Mucosa of descending colon (tissue), 3 donors: ENCODE measurements at regions not wholly inside any gene's neighbourhood (a gene's known extent, or its start where the extent isn't known, plus 50 kb on each side); places are given as distances from the start of the nearest gene placed in this dataset.
"Not testable (repeated sequence)": the region's sequence is repeated elsewhere in the genome, so short reads cannot be mapped to it uniquely, and the experiment has no call there.

Experiments
- ATAC-seq: fragments of 200-7000 bp; cut with Tn5 transposase; one replicate; pipeline ENCODE4 v1.9.1; 2020; ENCODE audit warnings: mild to moderate bottlenecking, moderate library complexity
- DNase-seq, 3 donors: peaks; one replicate each; pipeline ENCODE4 v3.0.0-alpha.2; 2020
- H3K36me3 ChIP-seq: fragments of 200-600 bp; one replicate; pipeline ENCODE4 v1.8.0; 2021; ENCODE audit warnings: low read depth, mild to moderate bottlenecking
- H3K4me1 ChIP-seq: fragments of 200-600 bp; one replicate; pipeline ENCODE4 v1.8.0; 2021; ENCODE audit warnings: low read depth, mild to moderate bottlenecking
- H3K4me3 ChIP-seq: fragments of 200-600 bp; one replicate; pipeline ENCODE4 v1.8.0; 2021; ENCODE audit warnings: mild to moderate bottlenecking
- H3K9me3 ChIP-seq: fragments of 200-600 bp; one replicate; pipeline ENCODE4 v1.8.0; 2021; ENCODE audit warnings: mild to moderate bottlenecking
- intact Hi-C, 2 donors: fragments of 100-400 bp; cut with DNase I in 1 of 2; cut with micrococcal nuclease in 1 of 2; formaldehyde crosslinking; loops; one replicate each; pipeline versions ENCODE4 v1.11.0 to v1.11.1; 2022; cut with DNase I, micrococcal nuclease
- TF ChIP-seq, protein P1 (sequence below): fragments of 200-600 bp; IDR thresholded peaks from one replicate; pipeline ENCODE4 v1.8.0; 2022; ENCODE audit warnings: antibody characterized with exemption, mild to moderate bottlenecking
- donor health status: DM: no; HTN: no; CAD: no; lungs with moderate emphysema.
- donor health status: DM: no; HTN: no; CAD: no.
- donor health status: DM: no; HTN: yes; CAD: no.

DNA sequence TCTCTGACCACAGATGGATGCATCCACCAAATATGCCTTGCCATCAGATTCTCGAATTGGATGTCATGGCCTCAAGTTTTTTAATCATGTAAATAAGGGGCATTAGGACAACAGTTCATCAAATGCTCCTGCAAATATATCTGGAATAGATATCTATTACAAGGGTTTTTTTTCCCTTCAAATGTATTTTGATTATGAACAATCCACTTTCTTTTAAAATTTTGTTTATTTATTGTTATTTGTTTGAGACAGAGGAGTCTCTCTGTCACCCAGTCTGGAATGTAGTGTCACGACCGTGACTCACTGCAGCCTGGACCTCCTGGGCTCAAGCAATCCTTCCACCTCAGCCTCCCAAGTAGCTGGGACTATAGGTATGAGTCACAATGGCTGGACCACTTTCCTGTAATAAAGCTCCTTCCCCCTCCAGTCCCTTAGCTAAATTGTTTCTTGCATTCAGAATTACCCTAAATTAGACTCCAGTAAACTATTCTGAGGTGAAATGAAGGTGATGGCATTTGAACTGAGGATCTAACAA, 1412.1 kb downstream of the EFNA5 start:
- ATAC-seq (no peak), DNase-seq (no peak)
- intact Hi-C loops = no loop called here
- Histone ChIP-seq H3K4me3 (no peak overlapping the region), H3K9me3 (no peaks in the 10 kb centered on the region), H3K4me1 (no peaks in the 10 kb centered on the region), H3K36me3 (no peaks in the 10 kb centered on the region)
- TF ChIP-seq, protein P1, sequence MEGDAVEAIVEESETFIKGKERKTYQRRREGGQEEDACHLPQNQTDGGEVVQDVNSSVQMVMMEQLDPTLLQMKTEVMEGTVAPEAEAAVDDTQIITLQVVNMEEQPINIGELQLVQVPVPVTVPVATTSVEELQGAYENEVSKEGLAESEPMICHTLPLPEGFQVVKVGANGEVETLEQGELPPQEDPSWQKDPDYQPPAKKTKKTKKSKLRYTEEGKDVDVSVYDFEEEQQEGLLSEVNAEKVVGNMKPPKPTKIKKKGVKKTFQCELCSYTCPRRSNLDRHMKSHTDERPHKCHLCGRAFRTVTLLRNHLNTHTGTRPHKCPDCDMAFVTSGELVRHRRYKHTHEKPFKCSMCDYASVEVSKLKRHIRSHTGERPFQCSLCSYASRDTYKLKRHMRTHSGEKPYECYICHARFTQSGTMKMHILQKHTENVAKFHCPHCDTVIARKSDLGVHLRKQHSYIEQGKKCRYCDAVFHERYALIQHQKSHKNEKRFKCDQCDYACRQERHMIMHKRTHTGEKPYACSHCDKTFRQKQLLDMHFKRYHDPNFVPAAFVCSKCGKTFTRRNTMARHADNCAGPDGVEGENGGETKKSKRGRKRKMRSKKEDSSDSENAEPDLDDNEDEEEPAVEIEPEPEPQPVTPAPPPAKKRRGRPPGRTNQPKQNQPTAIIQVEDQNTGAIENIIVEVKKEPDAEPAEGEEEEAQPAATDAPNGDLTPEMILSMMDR = no peak

DNA sequence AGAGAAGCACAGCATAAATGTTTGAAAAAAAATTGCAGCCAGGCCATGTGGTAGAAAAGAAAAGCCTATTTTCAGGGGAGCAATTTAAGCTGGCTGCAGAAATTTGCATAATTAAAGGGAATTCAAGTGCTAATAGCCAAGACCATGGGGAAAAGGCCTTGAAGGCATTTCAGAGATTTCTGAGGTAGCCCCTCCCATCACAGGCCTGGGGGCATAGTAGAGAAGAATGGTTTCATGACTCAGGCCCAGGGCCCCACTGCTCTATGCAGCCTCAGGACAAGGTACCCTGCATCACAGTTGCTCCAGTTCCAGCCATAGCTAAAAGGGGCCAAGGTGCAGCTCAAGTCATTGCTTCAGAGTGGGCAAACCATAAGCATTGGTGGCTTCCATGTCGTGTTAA, 1416.0 kb downstream of the EFNA5 start:
- Histone ChIP-seq H3K9me3 (no peaks in the 10 kb centered on the region), H3K4me3 (no peak overlapping the region), H3K4me1 (no peaks in the 10 kb centered on the region), H3K36me3 (no peaks in the 10 kb centered on the region)
- TF ChIP-seq, protein P1 = no peak
- intact Hi-C loops = no loop called here
- DNase-seq = no peak
- ATAC-seq = no peak

DNA sequence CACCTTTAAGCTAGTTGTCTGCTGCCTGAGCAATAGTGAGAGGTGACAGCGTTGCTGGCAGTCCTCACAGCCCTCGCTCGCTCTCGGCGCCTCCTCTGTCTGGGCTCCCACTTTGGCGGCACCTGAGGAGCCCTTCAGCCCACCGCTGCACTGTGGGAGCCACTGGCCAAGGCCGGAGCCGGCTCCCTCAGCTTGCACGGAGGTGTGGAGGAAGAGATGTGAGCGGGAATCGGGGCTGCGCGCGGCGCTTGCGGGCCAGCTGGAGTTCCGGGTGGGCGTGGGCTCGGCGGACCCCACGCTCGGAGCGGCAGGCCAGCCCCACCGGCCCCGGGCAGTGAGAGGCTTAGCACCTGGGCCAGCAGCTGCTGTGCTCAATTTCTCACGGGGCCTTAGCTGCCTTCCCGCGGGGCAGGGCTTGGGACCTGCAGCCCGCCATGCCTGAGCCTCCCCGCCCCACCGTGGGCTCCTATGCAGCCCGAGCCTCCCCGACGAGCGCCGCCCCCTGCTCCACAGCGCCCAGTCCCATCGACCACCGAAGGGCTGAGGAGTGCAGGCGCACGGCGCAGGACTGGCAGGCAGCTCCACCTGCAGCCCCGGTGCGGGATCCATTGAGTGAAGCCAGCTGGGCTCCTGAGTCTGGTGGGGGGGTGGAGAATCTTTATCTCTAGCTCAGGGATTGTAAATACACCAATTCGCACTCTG, 1424.5 kb downstream of the EFNA5 start:
- intact Hi-C loops, H3K36me3 ChIP-seq, H3K9me3 ChIP-seq, H3K4me3 ChIP-seq, ATAC-seq, H3K4me1 ChIP-seq: not testable (repeated sequence)
- DNase-seq = peak in 1 of 3 donors; percentile 31

DNA sequence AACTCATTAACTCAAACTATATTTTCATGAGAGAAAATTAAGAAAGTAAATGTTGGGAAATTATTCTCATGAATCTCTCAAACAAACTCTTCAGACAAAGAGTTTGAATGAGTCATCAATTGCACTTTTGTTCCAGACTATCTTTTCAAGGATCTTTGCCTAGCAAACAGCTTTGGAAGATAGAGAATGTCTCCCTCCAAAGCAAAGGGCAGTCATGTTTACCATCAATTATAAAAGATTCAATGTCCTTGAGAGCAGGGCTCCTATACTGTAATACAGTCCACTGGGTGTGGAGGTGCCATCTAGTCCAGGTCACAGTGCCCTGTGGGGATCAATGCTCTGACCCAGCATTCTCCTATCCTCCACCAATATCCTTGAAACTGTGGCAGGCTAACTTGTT, 1429.3 kb downstream of the EFNA5 start:
- Histone ChIP-seq H3K4me3 (no peak overlapping the region), H3K36me3 (no peaks in the 10 kb centered on the region), H3K4me1 (no peaks in the 10 kb centered on the region), H3K9me3 (peaks cover 2% of the 10 kb centered on the region)
- intact Hi-C loops = no loop called here
- DNase-seq (no peak), ATAC-seq (no peak)
- TF ChIP-seq, protein P1 = no peak

DNA sequence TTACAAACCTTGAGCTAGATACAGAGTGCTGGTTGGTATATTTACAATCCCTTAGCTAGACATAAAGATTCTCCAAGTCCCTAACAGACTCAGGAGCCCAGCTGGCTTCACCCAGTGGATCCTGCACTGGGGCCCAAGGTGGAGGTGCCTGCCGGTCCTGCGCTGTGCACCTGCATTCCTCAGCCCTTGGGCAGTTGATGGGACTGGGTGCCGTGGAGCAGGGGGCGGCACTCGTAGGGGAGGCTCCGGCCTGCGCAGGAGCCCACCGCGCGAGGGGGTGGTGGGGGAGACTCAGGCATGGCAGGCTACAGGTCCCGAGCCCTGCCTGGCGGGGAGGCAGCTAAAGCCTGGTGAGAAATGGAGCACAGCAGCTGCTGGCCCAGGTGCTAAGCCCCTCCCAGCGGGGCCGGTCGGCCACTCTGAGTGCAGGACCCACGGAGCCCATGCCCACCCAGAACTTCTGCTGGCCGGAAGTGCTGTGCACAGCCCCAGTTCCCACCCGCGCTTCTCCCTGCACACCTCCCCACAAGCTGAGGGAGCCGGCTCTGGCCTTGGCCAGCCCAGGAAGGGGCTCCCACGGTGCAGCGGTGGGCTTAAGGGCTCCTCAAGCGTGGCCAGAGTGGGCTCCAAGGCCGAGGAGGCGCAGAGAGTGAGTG, 1464.7 kb downstream of the EFNA5 start:
- TF ChIP-seq, protein P1 = no peak
- no peaks in the 10 kb centered on the region for H3K36me3 ChIP-seq
- no peak overlapping the region for H3K4me3 ChIP-seq
- no peaks in the 10 kb centered on the region for H3K4me1 ChIP-seq
- H3K9me3 ChIP-seq = no peaks in the 10 kb centered on the region
- DNase-seq (peak in 1 of 3 donors; percentile 40), ATAC-seq (no peak)
- intact Hi-C loops = no loop called here

DNA sequence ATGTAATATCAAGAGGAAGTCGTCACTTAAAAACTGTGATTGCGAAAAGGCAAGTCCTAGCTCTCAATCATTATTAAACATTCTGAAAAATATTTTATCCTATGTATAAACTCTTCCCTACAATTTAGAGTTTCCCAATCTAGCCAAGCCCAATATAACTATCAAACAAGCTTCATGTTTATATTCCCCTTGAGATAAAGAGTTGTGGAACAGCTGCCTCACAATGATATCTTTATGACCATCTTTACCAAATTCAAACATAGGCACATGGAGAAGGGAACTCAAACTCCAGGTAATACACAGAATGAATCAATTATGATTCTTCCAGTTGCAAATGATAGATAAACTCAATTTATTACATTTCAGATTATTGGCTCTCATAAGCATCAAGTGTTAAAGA, 1468.7 kb downstream of the EFNA5 start:
- no peak for DNase-seq
- peak; percentile 77 for ATAC-seq
- Histone ChIP-seq H3K36me3 (no peaks in the 10 kb centered on the region), H3K9me3 (no peaks in the 10 kb centered on the region), H3K4me1 (no peaks in the 10 kb centered on the region), H3K4me3 (no peak overlapping the region)
- TF ChIP-seq, protein P1 = no peak
- intact Hi-C loops = no loop called here
